ENCODE measurements at regions not wholly inside any gene's neighbourhood (a gene's known extent, or its start where the extent isn't known, plus 50 kb on each side); places are given as distances from the start of the nearest gene placed in this dataset.
"Not testable (repeated sequence)": the region's sequence is repeated elsewhere in the genome, so short reads cannot be mapped to it uniquely, and the experiment has no call there.

GRCh38 chr5:27458287-27458686, 419.9 kb upstream of the CDH9 start:
- Histone ChIP-seq H3K27me3 (no peaks in the 10 kb centered on the region), H3K4me1 (no peaks in the 10 kb centered on the region), H3K36me3 (no peaks in the 10 kb centered on the region), H3K27ac (no peak overlapping the region), H3K9me3 (no peaks in the 10 kb centered on the region), H3K4me3 (no peak overlapping the region)
- intact Hi-C loops (cut with DNase I): no loop called here
- DNase-seq (ENCODE audit: extremely low spot score in 2 of 2): no peak
- no peak for TF ChIP-seq POLR2AphosphoS5 (IDR thresholded peaks at IDR 0.05; ENCODE audit: insufficient read depth in 1 of 2, low read depth in 1 of 2)

- DNase-seq (ENCODE audit: extremely low spot score in 2 of 2): no peak
- no peak overlapping the region for H3K4me3 ChIP-seq
- intact Hi-C loops (cut with DNase I): no loop called here
- no peaks in the 10 kb centered on the region for H3K36me3 ChIP-seq
- H3K27ac ChIP-seq: no peak overlapping the region
- H3K4me1 ChIP-seq: no peaks in the 10 kb centered on the region
- no peaks in the 10 kb centered on the region for H3K27me3 ChIP-seq
- H3K9me3 ChIP-seq: no peaks in the 10 kb centered on the region
- TF ChIP-seq POLR2AphosphoS5 (IDR thresholded peaks at IDR 0.05; ENCODE audit: insufficient read depth in 1 of 2, low read depth in 1 of 2): no peak
- TF ChIP-seq CTCF (IDR thresholded peaks at IDR 0.05): no peak
- TF ChIP-seq POLR2A (IDR thresholded peaks at IDR 0.05): no peak
Measured at GRCh38 chr5:27451377-27451776, 413.0 kb upstream of the CDH9 start.

GRCh38 chr5:27450607-27451006, 412.2 kb upstream of the CDH9 start:
- TF ChIP-seq POLR2A (IDR thresholded peaks at IDR 0.05) (no peak), POLR2AphosphoS5 (IDR thresholded peaks at IDR 0.05; ENCODE audit: insufficient read depth in 1 of 2, low read depth in 1 of 2) (no peak), CTCF (IDR thresholded peaks at IDR 0.05) (no peak)
- H3K27me3 ChIP-seq: no peaks in the 10 kb centered on the region
- H3K4me3 ChIP-seq: no peak overlapping the region

GRCh38 chr5:27439383-27439782, 401.0 kb upstream of the CDH9 start:
- intact Hi-C loops (cut with DNase I): not testable (repeated sequence)

More at GRCh38 chr5:27450607-27451006, 412.2 kb upstream of the CDH9 start:
- Histone ChIP-seq H3K9me3 (no peaks in the 10 kb centered on the region), H3K27ac (no peak overlapping the region), H3K36me3 (no peaks in the 10 kb centered on the region), H3K4me1 (no peaks in the 10 kb centered on the region)
- no peak for DNase-seq (ENCODE audit: extremely low spot score in 2 of 2)
- intact Hi-C loops (cut with DNase I): no loop called here

GRCh38 chr5:27437594-27438200, 399.3 kb upstream of the CDH9 start:
- TF ChIP-seq CTCF (IDR thresholded peaks at IDR 0.05): no peak
- TF ChIP-seq POLR2AphosphoS5 (IDR thresholded peaks at IDR 0.05; ENCODE audit: insufficient read depth in 1 of 2, low read depth in 1 of 2): no peak
- TF ChIP-seq POLR2A (IDR thresholded peaks at IDR 0.05): no peak
- intact Hi-C loops (cut with DNase I): no loop called here
- H3K4me1 ChIP-seq: no peaks in the 10 kb centered on the region
- no peaks in the 10 kb centered on the region for H3K36me3 ChIP-seq
- no peaks in the 10 kb centered on the region for H3K27me3 ChIP-seq
- DNase-seq (ENCODE audit: extremely low spot score in 2 of 2): no peak
- no peak overlapping the region for H3K27ac ChIP-seq
- H3K9me3 ChIP-seq: no peaks in the 10 kb centered on the region
- no peak overlapping the region for H3K4me3 ChIP-seq

More at GRCh38 chr5:27439383-27439782, 401.0 kb upstream of the CDH9 start:
- H3K4me1 ChIP-seq; H3K27ac ChIP-seq; DNase-seq (ENCODE audit: extremely low spot score in 2 of 2); H3K36me3 ChIP-seq; H3K4me3 ChIP-seq; H3K27me3 ChIP-seq; H3K9me3 ChIP-seq: not testable (repeated sequence)

GRCh38 chr5:27434335-27434734, 395.9 kb upstream of the CDH9 start:
- Histone ChIP-seq H3K4me1 (no peaks in the 10 kb centered on the region), H3K27me3 (no peaks in the 10 kb centered on the region), H3K27ac (no peak overlapping the region), H3K4me3 (no peak overlapping the region), H3K9me3 (no peaks in the 10 kb centered on the region), H3K36me3 (no peaks in the 10 kb centered on the region)
- no peak for TF ChIP-seq POLR2AphosphoS5 (IDR thresholded peaks at IDR 0.05; ENCODE audit: insufficient read depth in 1 of 2, low read depth in 1 of 2)
- intact Hi-C loops (cut with DNase I): no loop called here
- DNase-seq (ENCODE audit: extremely low spot score in 2 of 2): no peak
